Nephron progenitor cell (in vitro differentiated cells): ENCODE measurements at regions not wholly inside any gene's neighbourhood (a gene's known extent, or its start where the extent isn't known, plus 50 kb on each side); places are given as distances from the start of the nearest gene placed in this dataset.

Experiments
- DNase-seq: peaks from one replicate; pipeline ENCODE4 v3.0.0; 2021
- H3K27ac Mint-ChIP-seq: 2 replicates; pipeline ENCODE4 v1.8.0; 2021; ENCODE audit warnings: mild to moderate bottlenecking, moderate library complexity, mixed read lengths
- H3K27me3 Mint-ChIP-seq: 2 replicates; pipeline ENCODE4 v1.8.0; 2021; ENCODE audit warnings: mild to moderate bottlenecking, low read depth, mixed read lengths; ENCODE audit not compliant: poor library complexity
- H3K36me3 Mint-ChIP-seq: 2 replicates; pipeline ENCODE4 v1.8.0; 2021; ENCODE audit warnings: low read depth, mixed read lengths
- H3K4me1 Mint-ChIP-seq: 2 replicates; pipeline ENCODE4 v1.8.0; 2021; ENCODE audit warnings: mixed read lengths
- H3K4me3 Mint-ChIP-seq: 2 replicates; pipeline ENCODE4 v1.8.0; 2021; ENCODE audit warnings: mild to moderate bottlenecking, moderate library complexity, mixed read lengths
- H3K9me3 Mint-ChIP-seq: 2 replicates; pipeline ENCODE4 v1.8.0; 2021; ENCODE audit warnings: mild to moderate bottlenecking, moderate library complexity, mixed read lengths
- TF ChIP-seq, protein P1 (sequence below): fragments of 200-600 bp; sonication (generic); IDR thresholded peaks from 2 replicates; pipeline ENCODE4 v1.5.0; 2021; ENCODE audit warnings: antibody characterized with exemption

DNA sequence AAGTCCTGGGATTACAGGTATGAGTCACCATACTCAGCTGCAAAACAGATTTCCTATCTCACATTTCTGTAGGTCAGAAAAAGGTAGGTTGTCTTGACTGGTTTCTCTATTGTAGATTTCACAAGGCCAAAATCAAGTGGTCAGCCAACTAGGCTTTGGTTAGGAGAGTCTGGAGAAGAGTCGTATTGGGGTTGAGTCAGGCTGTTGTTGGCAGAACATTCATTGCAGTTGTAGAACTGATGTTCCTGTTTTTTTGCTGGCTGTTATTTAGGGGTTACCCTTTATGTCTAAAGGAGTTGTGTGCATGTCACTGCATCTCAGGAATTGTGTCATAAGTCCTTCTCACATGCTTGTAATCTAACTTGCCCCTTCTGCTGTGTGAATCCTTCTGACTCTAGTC is 814.2 kb upstream of the GRAMD2B start:
- TF ChIP-seq, protein P1, sequence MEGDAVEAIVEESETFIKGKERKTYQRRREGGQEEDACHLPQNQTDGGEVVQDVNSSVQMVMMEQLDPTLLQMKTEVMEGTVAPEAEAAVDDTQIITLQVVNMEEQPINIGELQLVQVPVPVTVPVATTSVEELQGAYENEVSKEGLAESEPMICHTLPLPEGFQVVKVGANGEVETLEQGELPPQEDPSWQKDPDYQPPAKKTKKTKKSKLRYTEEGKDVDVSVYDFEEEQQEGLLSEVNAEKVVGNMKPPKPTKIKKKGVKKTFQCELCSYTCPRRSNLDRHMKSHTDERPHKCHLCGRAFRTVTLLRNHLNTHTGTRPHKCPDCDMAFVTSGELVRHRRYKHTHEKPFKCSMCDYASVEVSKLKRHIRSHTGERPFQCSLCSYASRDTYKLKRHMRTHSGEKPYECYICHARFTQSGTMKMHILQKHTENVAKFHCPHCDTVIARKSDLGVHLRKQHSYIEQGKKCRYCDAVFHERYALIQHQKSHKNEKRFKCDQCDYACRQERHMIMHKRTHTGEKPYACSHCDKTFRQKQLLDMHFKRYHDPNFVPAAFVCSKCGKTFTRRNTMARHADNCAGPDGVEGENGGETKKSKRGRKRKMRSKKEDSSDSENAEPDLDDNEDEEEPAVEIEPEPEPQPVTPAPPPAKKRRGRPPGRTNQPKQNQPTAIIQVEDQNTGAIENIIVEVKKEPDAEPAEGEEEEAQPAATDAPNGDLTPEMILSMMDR, result no peak
- H3K36me3 Mint-ChIP-seq, result peaks cover 7% of the 10 kb centered on the region
- H3K9me3 Mint-ChIP-seq, result peaks cover 13% of the 10 kb centered on the region
- no peak for DNase-seq
- H3K4me1 Mint-ChIP-seq, result peaks cover 23% of the 10 kb centered on the region
- no peak overlapping the region for H3K4me3 Mint-ChIP-seq
- no peak overlapping the region for H3K27ac Mint-ChIP-seq
- no peaks in the 10 kb centered on the region for H3K27me3 Mint-ChIP-seq

DNA sequence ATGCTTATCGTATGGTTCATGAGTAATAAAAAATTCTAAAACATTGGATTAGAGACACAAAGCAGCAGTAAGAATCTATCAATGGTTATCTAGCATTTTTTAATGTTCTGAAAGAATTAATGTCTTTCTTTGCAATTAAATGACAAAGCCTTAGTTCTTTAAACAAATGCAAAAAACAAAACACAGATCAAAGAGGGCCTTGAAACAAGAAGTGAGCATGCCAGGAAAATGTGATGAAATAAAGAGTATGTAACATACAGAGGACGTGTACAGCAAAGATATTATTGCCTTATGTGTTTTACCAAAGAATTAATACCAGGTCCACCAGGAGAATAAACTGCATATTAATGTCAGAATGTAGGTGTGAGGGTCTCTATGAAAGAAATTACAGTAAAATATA is 812.3 kb upstream of the GRAMD2B start:
- TF ChIP-seq, protein P1, result no peak
- no peak for DNase-seq
- Mint-ChIP-seq H3K27me3 (no peaks in the 10 kb centered on the region), H3K4me3 (no peak overlapping the region), H3K9me3 (peaks cover 8% of the 10 kb centered on the region), H3K36me3 (peaks cover 7% of the 10 kb centered on the region), H3K27ac (no peak overlapping the region), H3K4me1 (peaks cover 17% of the 10 kb centered on the region)

DNA sequence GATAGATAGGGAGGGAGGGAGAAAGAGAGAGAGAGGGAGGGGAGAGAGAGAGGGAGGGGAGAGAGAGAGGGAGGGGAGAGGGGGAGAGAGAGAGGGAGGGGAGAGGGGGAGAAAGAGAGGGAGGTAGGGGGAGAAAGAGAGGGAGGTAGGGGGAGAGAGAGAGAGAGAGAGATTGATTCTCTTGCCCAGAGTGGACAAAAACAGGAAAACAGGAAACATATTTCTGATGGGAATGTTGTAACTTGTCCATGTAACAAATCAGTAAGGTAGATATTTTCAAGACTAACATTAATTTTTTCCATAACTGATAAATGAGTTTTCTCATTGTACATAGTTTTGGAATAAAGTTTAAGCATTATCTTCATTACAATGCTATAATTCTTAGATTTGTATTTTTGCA is 811.7 kb upstream of the GRAMD2B start:
- TF ChIP-seq, protein P1, result no peak
- Mint-ChIP-seq H3K27me3 (no peaks in the 10 kb centered on the region), H3K9me3 (peaks cover 1% of the 10 kb centered on the region), H3K4me1 (peaks cover 17% of the 10 kb centered on the region), H3K27ac (no peak overlapping the region), H3K4me3 (no peak overlapping the region), H3K36me3 (peaks cover 3% of the 10 kb centered on the region)
- DNase-seq, result no peak

DNA sequence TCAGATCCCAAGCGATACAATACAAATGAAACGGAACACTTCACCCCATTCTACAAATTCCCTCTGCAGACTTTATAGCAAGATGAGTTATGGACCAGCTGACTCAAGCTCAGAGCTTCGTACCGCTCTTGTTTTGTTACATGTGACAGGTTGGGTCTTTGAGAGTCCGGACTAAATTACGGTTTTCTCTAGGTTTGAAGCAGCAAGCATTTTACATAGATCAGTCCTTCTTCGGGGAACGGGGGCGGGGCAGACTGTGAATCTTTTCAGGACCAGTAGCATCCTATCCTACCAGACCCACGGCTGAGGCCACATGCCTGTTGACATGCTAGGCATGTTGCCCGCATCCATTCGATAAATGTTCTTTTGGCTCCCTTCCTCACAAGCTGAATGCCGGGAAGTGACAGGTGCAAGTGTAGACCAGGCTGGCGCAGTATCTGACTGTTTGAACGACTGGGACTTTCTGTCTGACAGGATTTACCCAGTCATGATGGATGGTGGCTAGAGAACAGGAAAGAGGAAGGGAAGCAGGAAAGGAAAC is 811.0 kb upstream of the GRAMD2B start:
- H3K9me3 Mint-ChIP-seq, result no peaks in the 10 kb centered on the region
- peak overlapping the region; percentile 49 for H3K27ac Mint-ChIP-seq
- peak; percentile 10 for DNase-seq
- peaks cover 17% of the 10 kb centered on the region for H3K4me1 Mint-ChIP-seq
- H3K4me3 Mint-ChIP-seq, result no peak overlapping the region
- TF ChIP-seq, protein P1, result no peak
- H3K27me3 Mint-ChIP-seq, result no peaks in the 10 kb centered on the region
- H3K36me3 Mint-ChIP-seq, result no peaks in the 10 kb centered on the region

DNA sequence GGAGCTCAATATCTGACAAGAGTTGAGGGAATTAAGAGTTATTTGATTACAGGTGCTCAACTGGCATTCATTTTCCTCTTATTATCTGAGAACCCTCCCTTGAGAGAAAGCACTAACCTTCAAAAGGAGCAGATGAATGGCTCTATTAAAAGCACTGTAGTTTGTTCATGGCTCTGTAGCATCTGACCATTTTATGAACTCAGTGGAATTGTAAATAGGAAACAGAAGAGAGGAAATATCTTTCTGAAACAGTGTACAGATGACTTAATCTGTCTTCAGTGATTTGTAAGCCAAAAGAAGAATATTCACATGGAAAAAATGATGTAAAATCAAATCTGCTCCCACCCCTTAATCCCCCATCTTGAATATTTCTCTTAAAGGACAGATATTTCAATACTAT is 810.4 kb upstream of the GRAMD2B start:
- H3K36me3 Mint-ChIP-seq, result no peaks in the 10 kb centered on the region
- no peak for DNase-seq
- peaks cover 17% of the 10 kb centered on the region for H3K4me1 Mint-ChIP-seq
- H3K9me3 Mint-ChIP-seq, result peaks cover 1% of the 10 kb centered on the region
- no peak overlapping the region for H3K27ac Mint-ChIP-seq
- H3K27me3 Mint-ChIP-seq, result no peaks in the 10 kb centered on the region
- TF ChIP-seq, protein P1, result no peak
- H3K4me3 Mint-ChIP-seq, result no peak overlapping the region

DNA sequence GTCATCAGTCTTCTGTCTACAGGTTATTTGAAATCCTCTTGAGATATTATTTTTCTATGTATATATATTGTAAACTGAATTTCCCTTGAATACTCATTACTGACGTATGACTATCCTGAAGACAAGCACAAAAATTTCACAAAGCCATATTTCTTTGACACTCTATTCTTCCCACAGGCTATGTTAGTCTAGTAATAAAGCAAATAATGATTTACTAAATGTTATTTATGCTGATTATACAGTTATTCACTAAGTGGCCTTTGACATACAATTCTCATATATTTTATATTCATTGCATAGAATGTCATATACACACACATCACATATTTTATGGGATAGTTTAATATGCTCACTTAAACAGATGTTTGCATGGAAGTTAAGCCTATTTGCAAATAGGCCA is 793.0 kb upstream of the GRAMD2B start:
- H3K4me3 Mint-ChIP-seq, result no peak overlapping the region
- DNase-seq, result no peak
- no peak overlapping the region for H3K27ac Mint-ChIP-seq
- H3K9me3 Mint-ChIP-seq, result peaks cover 19% of the 10 kb centered on the region
- no peaks in the 10 kb centered on the region for H3K27me3 Mint-ChIP-seq
- TF ChIP-seq, protein P1, result no peak
- peaks cover 22% of the 10 kb centered on the region for H3K4me1 Mint-ChIP-seq
- H3K36me3 Mint-ChIP-seq, result no peaks in the 10 kb centered on the region
